Suprapubic skin (tissue), 4 donors: ENCODE measurements at regions not wholly inside any gene's neighbourhood (a gene's known extent, or its start where the extent isn't known, plus 50 kb on each side); places are given as distances from the start of the nearest gene placed in this dataset.

Experiments
- DNase-seq, 2 donors: peaks; one replicate each; pipeline ENCODE4 v3.0.0-alpha.2; 2019; ENCODE audit warnings: low spot score in 2 of 2
- H3K27ac ChIP-seq: fragments of 200-600 bp; sonication (generic); one replicate; pipeline ENCODE4 v1.5.1; 2019
- H3K27me3 ChIP-seq: fragments of 200-600 bp; sonication (generic); one replicate; pipeline ENCODE4 v1.5.1; 2019
- H3K36me3 ChIP-seq: fragments of 200-600 bp; sonication (generic); one replicate; pipeline ENCODE4 v1.5.1; 2019
- H3K4me1 ChIP-seq: fragments of 200-600 bp; sonication (generic); one replicate; pipeline ENCODE4 v1.5.1; 2019
- H3K4me3 ChIP-seq: fragments of 200-600 bp; sonication (generic); one replicate; pipeline ENCODE4 v1.5.1; 2019; ENCODE audit warnings: mild to moderate bottlenecking
- H3K9me3 ChIP-seq: fragments of 200-600 bp; sonication (generic); one replicate; pipeline ENCODE4 v1.5.1; 2019
- CTCF ChIP-seq, 2 donors: fragments of 200-600 bp in 1 of 2; fragments of 450-650 bp in 1 of 2; sonication (generic) in 1 of 2; IDR thresholded peaks; one replicate each; pipeline ENCODE4 v1.5.1; 2016 to 2019; ENCODE audit warnings: antibody characterized with exemption in 2 of 2, mild to moderate bottlenecking in 1 of 2, moderate library complexity in 1 of 2
- EP300 ChIP-seq: sonication (generic); formaldehyde crosslinking; IDR thresholded peaks from one replicate; pipeline ENCODE4 v1.6.1; 2017; ENCODE audit warnings: antibody characterized with exemption
- POLR2A ChIP-seq, 2 donors: fragments of 450-650 bp; IDR thresholded peaks; one replicate each; pipeline ENCODE4 v1.6.1; 2017; ENCODE audit warnings: antibody characterized with exemption in 2 of 2, mild to moderate bottlenecking in 2 of 2, moderate library complexity in 2 of 2
- POLR2AphosphoS5 ChIP-seq, 3 donors: sonication (generic); formaldehyde crosslinking; IDR thresholded peaks; one replicate each; pipeline ENCODE4 v1.6.1; 2017; ENCODE audit warnings: antibody characterized with exemption in 3 of 3
- WGBS: methylation state at CpG from one replicate; pipeline ENCODE4 v1.1.5; 2018; 5-methylcytosine and 5-hydroxymethylcytosine counted together

- no peaks in the 10 kb centered on the region for H3K36me3 ChIP-seq
- no peak overlapping the region for H3K4me3 ChIP-seq
Measured at GRCh38 chr18:55787536-55788073, 199.6 kb upstream of the TCF4 start.

GRCh38 chr18:55786651-55787272 is 198.8 kb upstream of the TCF4 start:
- DNase-seq: no peak
- 61% methylated on average over 2 of the region's 2 CpGs for WGBS
- H3K27me3 ChIP-seq: no peaks in the 10 kb centered on the region
- TF ChIP-seq POLR2A (IDR thresholded peaks at IDR 0.05) (no peak), EP300 (no peak), CTCF (IDR thresholded peaks at IDR 0.05) (no peak), POLR2AphosphoS5 (IDR thresholded peaks at IDR 0.05) (no peak)
- no peaks in the 10 kb centered on the region for H3K4me1 ChIP-seq
- no peak overlapping the region for H3K27ac ChIP-seq
- H3K36me3 ChIP-seq: no peaks in the 10 kb centered on the region
- H3K9me3 ChIP-seq: no peaks in the 10 kb centered on the region
- no peak overlapping the region for H3K4me3 ChIP-seq

More at GRCh38 chr18:55787536-55788073, 199.6 kb upstream of the TCF4 start:
- no peaks in the 10 kb centered on the region for H3K4me1 ChIP-seq
- no peaks in the 10 kb centered on the region for H3K27me3 ChIP-seq
- H3K9me3 ChIP-seq: no peaks in the 10 kb centered on the region
- TF ChIP-seq CTCF (IDR thresholded peaks at IDR 0.05) (no peak), POLR2AphosphoS5 (IDR thresholded peaks at IDR 0.05) (no peak), EP300 (no peak), POLR2A (IDR thresholded peaks at IDR 0.05) (no peak)
- no peak for DNase-seq
- WGBS: 91% methylated on average over 3 of the region's 3 CpGs
- H3K27ac ChIP-seq: no peak overlapping the region

- WGBS: 84% methylated on average over 2 of the region's 2 CpGs
- H3K4me3 ChIP-seq: no peak overlapping the region
Measured at GRCh38 chr18:55783921-55784320, 195.9 kb upstream of the TCF4 start.

GRCh38 chr18:55781481-55781957 is 193.5 kb upstream of the TCF4 start:
- H3K27me3 ChIP-seq: no peaks in the 10 kb centered on the region
- H3K4me1 ChIP-seq: peaks cover 15% of the 10 kb centered on the region
- no peak for TF ChIP-seq POLR2AphosphoS5 (IDR thresholded peaks at IDR 0.05)
- peak; percentile 43 to 51 for TF ChIP-seq CTCF (IDR thresholded peaks at IDR 0.05)
- DNase-seq: no peak
- H3K27ac ChIP-seq: no peak overlapping the region
- no peaks in the 10 kb centered on the region for H3K9me3 ChIP-seq
- H3K36me3 ChIP-seq: no peaks in the 10 kb centered on the region
- 49% methylated on average over 6 of the region's 6 CpGs for WGBS
- no peak overlapping the region for H3K4me3 ChIP-seq

More at GRCh38 chr18:55783921-55784320, 195.9 kb upstream of the TCF4 start:
- Histone ChIP-seq H3K4me1 (peaks cover 10% of the 10 kb centered on the region), H3K27ac (no peak overlapping the region), H3K9me3 (no peaks in the 10 kb centered on the region), H3K27me3 (no peaks in the 10 kb centered on the region), H3K36me3 (no peaks in the 10 kb centered on the region)
- DNase-seq: no peak
- TF ChIP-seq CTCF (IDR thresholded peaks at IDR 0.05) (no peak), POLR2AphosphoS5 (IDR thresholded peaks at IDR 0.05) (no peak), EP300 (no peak), POLR2A (IDR thresholded peaks at IDR 0.05) (no peak)

- H3K4me1 ChIP-seq: peaks cover 15% of the 10 kb centered on the region
- H3K9me3 ChIP-seq: no peaks in the 10 kb centered on the region
- no peak for DNase-seq
- TF ChIP-seq POLR2A (IDR thresholded peaks at IDR 0.05) (no peak), EP300 (no peak), CTCF (IDR thresholded peaks at IDR 0.05) (no peak), POLR2AphosphoS5 (IDR thresholded peaks at IDR 0.05) (no peak)
- H3K36me3 ChIP-seq: no peaks in the 10 kb centered on the region
- 15% methylated on average over 9 of the region's 9 CpGs for WGBS
- peak overlapping the region; percentile 78 for H3K27ac ChIP-seq
- H3K4me3 ChIP-seq: peak overlapping the region; percentile 57
- no peaks in the 10 kb centered on the region for H3K27me3 ChIP-seq
Measured at GRCh38 chr18:55780586-55781071, 192.6 kb upstream of the TCF4 start.
